ENCODE measurements at regions not wholly inside any gene's neighbourhood (a gene's known extent, or its start where the extent isn't known, plus 50 kb on each side); places are given as distances from the start of the nearest gene placed in this dataset.
"Not testable (repeated sequence)": the region's sequence is repeated elsewhere in the genome, so short reads cannot be mapped to it uniquely, and the experiment has no call there.

DNA sequence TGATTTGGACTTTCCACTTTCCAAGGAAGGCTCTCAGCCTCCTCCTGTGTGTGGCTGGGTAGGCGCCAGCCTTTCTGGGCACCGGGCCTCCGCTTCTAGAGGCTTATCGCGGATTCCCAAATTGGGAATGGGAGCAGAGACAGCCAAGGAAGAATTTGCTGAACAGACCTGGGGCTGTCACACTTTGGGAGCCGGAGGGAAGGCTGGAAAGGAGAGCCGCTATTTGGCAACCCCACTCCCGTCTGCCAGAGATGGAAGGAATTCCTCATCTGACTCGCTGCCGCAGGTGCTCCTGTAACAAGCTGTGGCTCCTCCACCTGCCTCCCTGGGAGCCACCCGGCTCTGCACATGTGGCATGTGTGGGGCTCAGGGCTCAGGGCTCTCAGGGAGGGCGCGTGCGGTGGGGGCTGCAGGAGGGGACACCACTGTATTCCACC, 50.8 kb upstream of the ECHDC3 start:
- no peaks in the 10 kb centered on the region for H3K27me3 Mint-ChIP-seq
- POLR2A ChIA-PET, result no interaction called here

DNA sequence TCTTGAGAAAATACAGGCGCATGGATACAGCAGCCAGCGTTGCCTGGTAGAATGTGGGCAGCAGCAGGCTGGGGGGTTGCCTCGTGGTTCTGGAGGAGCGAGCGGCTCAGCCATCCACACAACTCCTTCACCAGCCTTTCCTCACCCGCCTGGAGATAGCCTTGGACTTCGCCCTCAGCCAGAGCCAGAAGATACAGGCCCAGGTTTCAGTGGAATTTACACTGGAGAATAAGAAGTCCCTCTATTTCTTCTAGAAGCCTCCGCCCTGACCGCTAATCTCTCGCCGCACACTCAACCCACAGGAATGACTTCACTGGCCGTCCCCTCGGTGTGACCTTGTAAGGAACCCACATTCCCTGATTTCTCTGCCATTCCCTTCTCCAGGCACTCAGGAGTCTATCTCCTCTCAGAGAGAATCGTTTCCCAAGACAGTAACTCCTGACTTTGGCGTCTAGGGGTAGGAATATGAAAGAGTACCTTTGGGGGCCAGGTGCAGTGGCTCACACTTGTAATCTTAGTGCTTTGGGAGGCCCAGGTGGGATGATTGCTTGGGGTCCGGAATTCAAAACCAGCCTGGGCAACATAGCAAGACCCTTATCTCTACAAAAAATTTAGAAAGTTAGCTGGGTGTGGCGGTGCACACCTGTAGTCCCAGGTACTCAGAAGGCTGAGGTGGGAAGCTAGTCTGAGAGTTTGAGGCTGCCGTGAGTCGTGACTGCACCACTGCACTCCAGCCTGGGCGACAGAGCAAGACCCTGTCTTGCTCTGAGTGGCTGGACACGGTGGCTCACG, 52.0 kb upstream of the ECHDC3 start:
- Mint-ChIP-seq H3K4me1 (peaks cover 21 to 43% (median 37%) of the 10 kb centered on the region in 4 donors), H3K27me3 (no peaks in the 10 kb centered on the region), H3K27ac (peak overlapping the region in 1 of 10 donors; percentile 1)

More for the DNA sequence above, 50.8 kb upstream of the ECHDC3 start:
- Mint-ChIP-seq H3K36me3 (no peaks in the 10 kb centered on the region), H3K4me3 (no peak overlapping the region), H3K27ac (no peak overlapping the region), H3K9me3 (no peaks in the 10 kb centered on the region), H3K4me1 (peaks cover 13 to 43% (median 34%) of the 10 kb centered on the region in 4 donors)
- DNase-seq (no peak), ATAC-seq (no peak)

DNA sequence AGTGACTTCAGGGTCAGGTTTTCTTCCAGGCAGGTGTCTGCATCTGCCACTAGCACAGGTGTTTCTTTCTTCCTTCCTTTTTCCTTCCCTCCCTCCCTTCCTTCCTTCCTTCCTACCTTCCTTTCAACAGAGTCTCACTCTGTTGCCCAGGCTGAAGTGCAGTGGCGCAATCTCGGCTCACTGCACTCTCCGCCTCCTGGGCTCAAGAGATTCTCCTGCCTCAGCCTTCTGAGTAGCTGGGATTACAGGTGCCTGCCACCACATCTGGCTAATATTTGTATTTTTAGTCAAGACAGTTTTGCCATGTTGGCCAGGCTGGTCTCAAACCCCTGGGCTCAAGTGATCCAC, 53.8 kb upstream of the ECHDC3 start:
- POLR2A ChIA-PET, H3K36me3 Mint-ChIP-seq, H3K27me3 Mint-ChIP-seq, ATAC-seq, DNase-seq, H3K9me3 Mint-ChIP-seq: not testable (repeated sequence)
- Mint-ChIP-seq H3K27ac (peak overlapping the region in 4 of 10 donors; percentile 10 to 86 (median 77)), H3K4me1 (peaks cover 37 to 58% (median 53%) of the 10 kb centered on the region in 4 donors), H3K4me3 (peak overlapping the region in 2 of 10 donors; percentile 28 to 54)

More for the DNA sequence above, 52.0 kb upstream of the ECHDC3 start:
- no peaks in the 10 kb centered on the region for H3K36me3 Mint-ChIP-seq
- DNase-seq, result no peak
- no peak overlapping the region for H3K4me3 Mint-ChIP-seq
- POLR2A ChIA-PET, result no interaction called here
- ATAC-seq, result no peak
- H3K9me3 Mint-ChIP-seq, result no peaks in the 10 kb centered on the region

DNA sequence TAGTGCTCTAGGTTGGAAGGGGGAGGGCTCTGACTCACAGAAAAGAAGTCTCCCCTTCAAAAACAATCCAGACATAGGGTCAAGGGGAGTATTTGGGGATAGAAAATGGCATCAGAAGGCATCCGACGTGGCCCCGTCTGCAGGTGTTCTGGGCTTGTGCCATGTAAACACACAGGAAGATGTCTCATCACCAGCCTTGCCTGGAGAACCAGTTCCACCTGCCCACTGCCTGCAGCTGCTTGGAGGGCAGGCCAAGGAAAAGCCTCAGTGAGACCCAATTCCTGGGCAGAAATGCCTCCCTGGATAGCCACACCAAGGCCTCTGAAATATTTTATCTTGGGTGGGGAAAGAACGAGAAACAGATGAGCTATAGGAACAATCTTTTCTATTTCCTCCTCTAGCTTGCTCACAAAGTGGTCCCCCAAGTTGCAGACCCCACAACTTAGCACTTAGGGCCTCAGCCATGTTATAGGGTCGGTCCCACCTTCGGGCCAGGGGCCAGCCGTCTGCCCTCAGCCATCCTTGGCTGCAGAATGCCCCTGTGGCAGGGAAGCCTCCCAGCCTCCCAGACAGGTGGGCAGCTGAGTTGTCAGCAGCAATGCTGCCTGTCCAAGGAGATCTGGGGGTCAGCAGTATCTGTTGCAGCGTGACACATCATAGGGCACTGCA, 54.3 kb upstream of the ECHDC3 start:
- Mint-ChIP-seq H3K4me3 (peak overlapping the region in 4 of 10 donors; percentile 15 to 41 (median 26)), H3K9me3 (no peaks in the 10 kb centered on the region), H3K36me3 (no peaks in the 10 kb centered on the region), H3K4me1 (peaks cover 37 to 63% (median 58%) of the 10 kb centered on the region in 4 donors), H3K27ac (peak overlapping the region in 3 of 10 donors; percentile 21 to 86 (median 80)), H3K27me3 (no peaks in the 10 kb centered on the region)
- DNase-seq (no peak), ATAC-seq (no peak)
- POLR2A ChIA-PET, result no interaction called here

GRCh38 chr10:11687357-11687771, 54.8 kb upstream of the ECHDC3 start:
- POLR2A ChIA-PET, result interaction anchor here (0.6 kb wide), 1 partner anchor 125 kb away, joined by 3 read pairs; no protein-coding TSS in a partner anchor
- Mint-ChIP-seq H3K4me1 (peaks cover 42 to 69% (median 64%) of the 10 kb centered on the region in 4 donors), H3K27me3 (no peaks in the 10 kb centered on the region), H3K9me3 (no peaks in the 10 kb centered on the region), H3K4me3 (peak overlapping the region in 6 of 10 donors; percentile 10 to 41 (median 22)), H3K36me3 (no peaks in the 10 kb centered on the region), H3K27ac (peak overlapping the region in 8 of 10 donors; percentile 13 to 70 (median 29))
- DNase-seq (no peak), ATAC-seq (no peak)

- H3K4me3 Mint-ChIP-seq, result peak overlapping the region; percentile 82 to 94 (median 89)
- peak overlapping the region; percentile 89 to 100 (median 97) for H3K27ac Mint-ChIP-seq
- H3K27me3 Mint-ChIP-seq, result no peaks in the 10 kb centered on the region
- H3K4me1 Mint-ChIP-seq, result peaks cover 46 to 84% (median 78%) of the 10 kb centered on the region in 4 donors
- POLR2A ChIA-PET, result interaction anchor here (0.8 to 2.6 kb wide), 9 partner anchors 10 to 285 kb away, joined by 3 to 10 read pairs (median 4); partner anchors contain the start of gene USP6NL
- H3K9me3 Mint-ChIP-seq, result no peaks in the 10 kb centered on the region
- no peaks in the 10 kb centered on the region for H3K36me3 Mint-ChIP-seq
- DNase-seq, result peak; percentile 54 to 89 (median 72)
- ATAC-seq, result peak; percentile 19 to 27
These were observed 56.4 kb upstream of the ECHDC3 start for GRCh38 chr10:11685787-11686218.

DNA sequence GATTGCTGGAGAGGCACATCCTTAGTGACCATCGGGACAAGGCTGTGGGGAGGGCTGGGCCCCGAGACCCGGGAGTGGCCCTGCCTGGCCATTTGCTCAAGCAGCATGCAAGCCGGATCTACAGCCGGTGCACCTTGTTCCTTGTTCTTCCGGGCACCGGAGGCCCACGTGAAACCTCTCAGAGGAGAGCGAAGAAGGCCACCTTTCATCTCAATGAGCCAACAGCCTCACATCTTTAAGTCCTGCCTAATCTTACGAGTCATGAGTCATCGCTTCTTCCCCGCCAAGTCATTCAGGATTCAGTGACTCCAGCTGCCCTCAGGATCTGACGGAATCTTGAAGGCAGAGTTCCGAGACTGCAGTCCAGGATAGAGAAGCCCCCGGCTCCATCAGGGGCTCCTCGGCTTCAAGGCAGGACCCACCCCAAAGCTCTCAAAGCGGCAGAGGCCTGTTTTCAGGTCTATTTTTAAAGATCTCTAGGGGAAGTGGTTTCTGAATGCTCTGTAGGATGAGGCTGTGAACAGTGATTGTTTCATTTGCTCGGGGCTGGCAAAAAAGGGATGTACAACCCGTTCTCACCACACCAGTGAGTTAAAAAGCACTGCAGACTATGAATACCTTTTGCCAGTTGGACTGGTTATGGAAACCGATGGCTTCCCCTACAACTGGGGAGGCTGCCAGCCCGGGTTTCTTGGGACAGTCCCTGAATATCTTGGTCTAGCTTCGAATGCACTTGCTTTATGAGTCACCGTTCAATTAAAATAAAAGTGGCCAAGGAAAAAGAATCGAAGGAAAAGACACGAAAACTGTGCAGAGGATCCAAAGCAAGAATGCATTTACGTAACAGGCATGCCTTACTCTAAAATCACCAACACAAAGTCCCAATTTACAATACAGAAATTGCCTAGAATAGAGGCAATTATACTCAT, 57.2 kb upstream of the ECHDC3 start:
- Mint-ChIP-seq H3K27ac (peak overlapping the region; percentile 97 to 100 (median 98)), H3K36me3 (no peaks in the 10 kb centered on the region), H3K4me3 (peak overlapping the region; percentile 85 to 94 (median 90)), H3K9me3 (no peaks in the 10 kb centered on the region), H3K4me1 (peaks cover 46 to 92% (median 80%) of the 10 kb centered on the region in 4 donors), H3K27me3 (no peaks in the 10 kb centered on the region)
- POLR2A ChIA-PET, result interaction anchor here (0.6 to 2.6 kb wide), 16 partner anchors 9 to 460 kb away, joined by 3 to 15 read pairs (median 4); partner anchors contain the start of gene USP6NL
- ATAC-seq (peak; percentile 85 to 87), DNase-seq (peak; percentile 19 to 90 (median 74))

- peak overlapping the region; percentile 85 to 94 (median 90) for H3K4me3 Mint-ChIP-seq
- H3K27ac Mint-ChIP-seq, result peak overlapping the region; percentile 97 to 100 (median 98)
- ATAC-seq, result peak; percentile 37 to 64
- not testable (repeated sequence) for H3K27me3 Mint-ChIP-seq, H3K9me3 Mint-ChIP-seq, H3K36me3 Mint-ChIP-seq
- POLR2A ChIA-PET, result interaction anchor here (0.6 to 2.6 kb wide), 11 partner anchors 11 to 459 kb away, joined by 3 to 15 read pairs (median 4); partner anchors contain the start of gene USP6NL
- peak in 3 of 10 donors; percentile 30 to 66 (median 34) for DNase-seq
- peaks cover 46 to 95% (median 80%) of the 10 kb centered on the region in 4 donors for H3K4me1 Mint-ChIP-seq
These were observed 57.9 kb upstream of the ECHDC3 start for GRCh38 chr10:11684341-11684716.

DNA sequence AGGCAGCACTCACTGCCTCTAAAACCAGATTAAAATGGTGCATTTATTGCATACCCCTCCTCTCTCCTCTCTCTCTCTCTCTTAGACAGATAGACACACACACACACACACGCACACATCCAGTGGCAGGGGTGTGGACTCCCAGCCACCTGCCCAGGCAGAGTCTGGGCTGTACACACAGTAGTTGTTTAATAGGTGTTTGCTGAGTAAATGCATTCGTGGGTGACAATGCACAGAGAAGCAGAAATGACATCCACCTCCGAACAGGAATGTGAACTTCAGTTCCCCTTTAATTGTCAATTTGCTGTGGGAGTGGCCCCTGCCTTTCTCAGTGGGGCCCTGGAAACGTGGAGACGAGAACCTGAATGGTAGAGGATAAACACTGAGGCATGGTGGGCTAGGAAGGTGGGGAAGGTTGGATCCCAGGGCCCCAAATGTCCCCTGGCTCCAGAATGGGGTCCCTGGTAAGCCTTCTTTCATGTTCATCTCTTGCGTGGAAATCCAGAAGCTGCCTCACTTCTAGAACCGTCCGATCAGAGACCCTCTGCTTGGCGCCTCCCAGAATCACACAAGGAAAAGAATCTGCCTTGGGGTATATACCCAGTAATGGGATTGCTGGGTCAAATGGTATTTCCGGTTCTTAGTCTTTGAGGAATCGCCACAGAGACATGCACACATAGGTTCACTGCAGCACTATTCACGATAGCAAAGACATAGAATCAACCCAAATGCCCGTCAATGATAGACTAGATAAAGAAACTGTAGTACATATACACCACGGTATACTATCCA, 58.5 kb upstream of the ECHDC3 start:
- H3K9me3 Mint-ChIP-seq, result no peaks in the 10 kb centered on the region
- POLR2A ChIA-PET, result interaction anchor here (0.6 to 2.6 kb wide), 8 partner anchors 13 to 458 kb away, joined by 3 to 15 read pairs (median 4); partner anchors contain the start of gene USP6NL

GRCh38 chr10:11682851-11683250, 59.3 kb upstream of the ECHDC3 start:
- H3K27ac Mint-ChIP-seq, result peak overlapping the region; percentile 53 to 99 (median 98)
- no peaks in the 10 kb centered on the region for H3K27me3 Mint-ChIP-seq
- no peaks in the 10 kb centered on the region for H3K9me3 Mint-ChIP-seq
- ATAC-seq, result no peak
- H3K4me3 Mint-ChIP-seq, result peak overlapping the region; percentile 12 to 94 (median 30)
- POLR2A ChIA-PET, result interaction anchor here (0.6 to 1.8 kb wide), 5 partner anchors 22 to 336 kb away, joined by 3 to 5 read pairs (median 3); partner anchors contain the start of gene USP6NL
- no peaks in the 10 kb centered on the region for H3K36me3 Mint-ChIP-seq
- DNase-seq, result no peak
- H3K4me1 Mint-ChIP-seq, result peaks cover 42 to 87% (median 68%) of the 10 kb centered on the region in 4 donors

More for the DNA sequence above, 58.5 kb upstream of the ECHDC3 start:
- peak overlapping the region; percentile 97 to 100 (median 98) for H3K27ac Mint-ChIP-seq
- H3K36me3 Mint-ChIP-seq, result no peaks in the 10 kb centered on the region
- H3K4me3 Mint-ChIP-seq, result peak overlapping the region; percentile 85 to 94 (median 90)
- peaks cover 44 to 92% (median 76%) of the 10 kb centered on the region in 4 donors for H3K4me1 Mint-ChIP-seq
- no peak for ATAC-seq
- no peak for DNase-seq
- H3K27me3 Mint-ChIP-seq, result no peaks in the 10 kb centered on the region

GRCh38 chr10:11682267-11682683, 59.9 kb upstream of the ECHDC3 start:
- peak overlapping the region in 9 of 10 donors; percentile 78 to 99 (median 97) for H3K27ac Mint-ChIP-seq
- DNase-seq, result no peak

More at GRCh38 chr10:11682267-11682683, 59.9 kb upstream of the ECHDC3 start:
- Mint-ChIP-seq H3K9me3 (no peaks in the 10 kb centered on the region), H3K27me3 (no peaks in the 10 kb centered on the region), H3K4me1 (peaks cover 36 to 84% (median 62%) of the 10 kb centered on the region in 4 donors), H3K36me3 (no peaks in the 10 kb centered on the region), H3K4me3 (peak overlapping the region in 6 of 10 donors; percentile 35 to 70 (median 58))
- POLR2A ChIA-PET, result interaction anchor here (0.6 to 1.8 kb wide), 7 partner anchors 17 to 336 kb away, joined by 3 to 5 read pairs (median 3); partner anchors contain the start of gene USP6NL
- no peak for ATAC-seq
